D721Med (cell line): ENCODE measurements at regions not wholly inside any gene's neighbourhood (a gene's known extent, or its start where the extent isn't known, plus 50 kb on each side); places are given as distances from the start of the nearest gene placed in this dataset.

Experiments used
- DNase-seq: peaks from one replicate; pipeline ENCODE4 v3.0.0; 2011; ENCODE audit warnings: low spot score; ENCODE audit not compliant: insufficient read length
- FAIRE-seq: peaks from 2 replicates; lab custom pipeline; 2011; peaks lifted over from hg19 to GRCh38; lab: Jason Lieb, UNC
- CTCF ChIP-seq: IDR thresholded peaks from 2 replicates; pipeline ENCODE4 v1.5.1; 2012; ENCODE audit warnings: mild to moderate bottlenecking, control low read depth; ENCODE audit not compliant: insufficient read depth; ENCODE audit errors: missing control alignments

GRCh38 chr12:19964549-19964948 is 403.8 kb upstream of the PDE3A start:
- DNase-seq (no peak), FAIRE-seq (no peak)
- no peak for TF ChIP-seq CTCF

GRCh38 chr12:19965196-19966038 is 402.9 kb upstream of the PDE3A start:
- FAIRE-seq: no peak
- DNase-seq: no peak
- TF ChIP-seq CTCF: no peak

GRCh38 chr12:19967001-19967400 is 401.3 kb upstream of the PDE3A start:
- TF ChIP-seq CTCF: no peak
- FAIRE-seq (no peak), DNase-seq (no peak)

GRCh38 chr12:19967431-19967830 is 400.9 kb upstream of the PDE3A start:
- no peak for DNase-seq

GRCh38 chr12:19970116-19970515 is 398.2 kb upstream of the PDE3A start:
- DNase-seq (no peak), FAIRE-seq (no peak)
- no peak for TF ChIP-seq CTCF

More at GRCh38 chr12:19967431-19967830, 400.9 kb upstream of the PDE3A start:
- no peak for FAIRE-seq
- TF ChIP-seq CTCF: no peak

GRCh38 chr12:19970821-19971220 is 397.5 kb upstream of the PDE3A start:
- no peak for FAIRE-seq
- DNase-seq: no peak
- TF ChIP-seq CTCF: no peak
